HUDEP-2 (cell line): ENCODE measurements at regions not wholly inside any gene's neighbourhood (a gene's known extent, or its start where the extent isn't known, plus 50 kb on each side); places are given as distances from the start of the nearest gene placed in this dataset.

Experiments
- DNase-seq, 76 experiments: peaks; one replicate each; lab custom pipeline; 2025; ENCODE audit not compliant: unreplicated experiment in 76 of 76; lab: John Stamatoyannopoulos, UW

GRCh38 chr22:22742641-22743040 lies 98.2 kb downstream of the GGTLC2 start:
- DNase-seq: no peak

GRCh38 chr22:22743128-22743760 lies 98.8 kb downstream of the GGTLC2 start:
- DNase-seq: no peak

DNA sequence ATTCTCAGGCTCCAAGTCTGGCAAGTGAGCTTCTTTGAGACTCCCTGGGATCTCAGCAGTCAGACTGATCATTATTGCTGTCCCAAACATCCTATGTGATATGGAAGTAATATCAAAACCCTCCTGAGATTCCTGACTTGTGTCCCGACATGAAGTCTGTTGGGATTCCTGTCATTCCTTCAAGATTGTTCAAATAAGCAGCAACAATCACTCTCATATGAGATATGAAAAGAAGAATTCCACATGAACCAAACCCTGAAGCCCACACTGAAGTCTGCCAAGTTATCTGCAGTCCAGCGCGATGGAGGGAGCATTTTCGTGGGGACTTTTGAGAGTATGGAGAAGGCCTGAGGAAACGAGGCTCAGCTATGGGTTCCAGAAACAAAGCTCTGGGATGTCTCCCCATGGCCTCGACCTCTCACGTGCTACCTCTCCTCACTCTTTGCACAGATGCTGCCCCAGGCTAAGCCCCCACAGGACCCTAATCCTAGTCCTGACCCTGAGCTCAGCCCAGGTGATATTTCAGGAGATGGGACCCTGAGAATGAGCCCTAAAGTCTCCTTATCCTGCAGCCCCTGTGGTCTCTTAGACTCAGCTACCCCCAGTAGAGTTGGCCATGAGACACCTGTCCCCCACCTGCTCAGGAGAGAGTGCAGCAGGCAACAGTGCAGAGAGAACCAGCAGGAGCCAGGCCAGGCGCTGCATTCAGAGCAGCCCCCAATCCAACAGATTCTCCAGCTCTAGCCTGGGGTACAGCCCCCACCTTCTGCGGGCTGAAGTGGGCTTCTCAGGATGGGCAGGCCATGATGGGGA lies 100.2 kb downstream of the GGTLC2 start:
- DNase-seq: no peak

DNA sequence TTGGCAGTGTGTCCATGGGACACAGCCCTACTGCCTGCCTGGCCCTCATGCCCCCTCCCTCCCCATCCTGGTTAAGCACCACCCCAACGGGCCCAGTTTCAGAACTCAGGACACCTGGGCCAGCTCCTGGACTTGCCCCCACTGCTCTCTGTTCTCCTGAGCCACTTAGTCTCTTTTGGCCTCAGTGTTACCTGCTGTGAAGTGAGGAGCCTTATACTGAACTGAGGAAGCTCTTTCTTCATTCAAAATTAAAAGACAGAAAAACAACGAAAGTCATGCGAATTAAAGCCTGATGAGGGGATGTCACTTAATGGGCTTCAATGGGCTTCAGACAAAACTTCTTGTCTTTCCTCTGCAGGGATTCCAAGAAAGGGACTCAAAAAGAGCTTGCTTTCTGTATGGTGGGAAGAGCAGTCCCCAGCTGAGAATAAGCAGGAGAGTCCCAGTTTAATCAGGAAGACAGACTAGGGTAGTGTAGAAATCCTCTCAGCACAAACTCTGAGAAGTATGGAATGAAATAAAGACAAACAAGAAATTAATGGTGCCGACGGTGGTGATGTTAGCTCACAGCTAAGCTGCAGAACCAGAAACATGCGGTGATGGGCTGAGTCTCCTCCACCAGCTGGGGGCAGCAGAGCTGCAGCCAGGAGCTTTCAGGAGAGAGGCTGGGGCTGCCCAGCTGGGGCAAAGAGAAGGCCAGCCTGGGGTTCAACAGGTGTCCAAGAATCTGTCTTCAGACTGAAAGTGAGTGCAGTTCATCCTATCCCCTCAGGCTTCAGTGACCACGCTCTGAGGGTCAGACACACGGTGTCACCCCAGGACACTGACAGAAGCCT lies 101.0 kb downstream of the GGTLC2 start:
- DNase-seq: peak in 46 of 76 experiments; percentile 10 to 73 (median 33)

- no peak for DNase-seq
Observed at GRCh38 chr22:22746061-22746962, 101.9 kb downstream of the GGTLC2 start.

GRCh38 chr22:22746963-22747933 lies 102.8 kb downstream of the GGTLC2 start:
- no peak for DNase-seq

DNA sequence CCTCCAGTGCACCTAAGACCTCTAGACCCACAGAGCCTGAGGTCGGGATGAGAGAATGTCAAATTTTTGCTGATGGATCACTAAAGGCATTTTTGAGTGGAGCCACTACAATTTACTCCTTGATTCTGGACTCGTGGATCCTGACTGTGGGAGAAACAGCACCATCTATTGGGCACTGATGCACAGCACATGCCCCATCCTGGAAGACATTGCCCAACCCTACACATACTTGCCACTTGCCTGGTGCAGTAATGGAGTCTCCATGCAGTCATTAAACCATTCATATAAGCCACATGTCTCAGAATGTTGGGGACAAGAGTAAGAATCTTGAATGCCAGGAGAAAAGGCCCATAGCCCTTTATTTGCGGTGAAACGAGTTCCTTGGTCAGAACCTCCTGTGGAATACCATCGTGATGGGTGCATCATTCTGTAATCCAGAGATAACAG lies 103.9 kb downstream of the GGTLC2 start:
- DNase-seq: peak in 47 of 76 experiments; percentile 3 to 66 (median 32)

- DNase-seq: no peak
Observed at GRCh38 chr22:22748756-22749155, 104.3 kb downstream of the GGTLC2 start.

- peak in 1 of 76 experiments; percentile 5 for DNase-seq
Observed at GRCh38 chr22:22749167-22749758, 104.8 kb downstream of the GGTLC2 start.

- DNase-seq: no peak
Observed at GRCh38 chr22:22750335-22751042, 106.1 kb downstream of the GGTLC2 start.

DNA sequence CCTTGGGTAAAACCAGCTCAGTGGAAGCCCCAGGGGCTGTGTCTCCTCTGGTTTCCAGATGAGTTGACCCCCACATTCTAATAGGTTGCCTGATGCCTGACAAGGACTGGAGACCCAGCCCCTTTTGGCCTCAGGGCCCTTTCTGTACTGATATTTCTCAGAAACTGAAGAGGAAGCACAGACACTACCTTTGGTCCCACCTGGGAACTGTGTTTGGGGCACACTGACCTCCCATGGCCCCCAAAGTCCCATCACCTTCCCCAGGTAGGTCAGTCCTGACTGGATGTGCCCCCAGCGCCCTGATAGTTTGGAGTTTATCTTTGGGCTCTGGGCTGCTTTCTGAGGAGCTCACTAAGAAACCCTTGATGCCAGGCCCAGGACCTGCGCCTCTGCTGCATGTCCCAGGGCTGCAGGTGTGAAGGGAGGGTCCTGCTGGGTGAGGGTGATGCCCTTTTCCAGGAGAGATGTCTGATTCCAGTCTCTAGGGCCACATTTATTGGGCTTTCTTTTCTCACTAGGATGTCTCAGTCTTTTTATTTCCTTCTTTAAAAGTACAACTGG lies 106.7 kb downstream of the GGTLC2 start:
- no peak for DNase-seq

GRCh38 chr22:22752199-22752555 lies 107.8 kb downstream of the GGTLC2 start:
- DNase-seq: no peak

DNA sequence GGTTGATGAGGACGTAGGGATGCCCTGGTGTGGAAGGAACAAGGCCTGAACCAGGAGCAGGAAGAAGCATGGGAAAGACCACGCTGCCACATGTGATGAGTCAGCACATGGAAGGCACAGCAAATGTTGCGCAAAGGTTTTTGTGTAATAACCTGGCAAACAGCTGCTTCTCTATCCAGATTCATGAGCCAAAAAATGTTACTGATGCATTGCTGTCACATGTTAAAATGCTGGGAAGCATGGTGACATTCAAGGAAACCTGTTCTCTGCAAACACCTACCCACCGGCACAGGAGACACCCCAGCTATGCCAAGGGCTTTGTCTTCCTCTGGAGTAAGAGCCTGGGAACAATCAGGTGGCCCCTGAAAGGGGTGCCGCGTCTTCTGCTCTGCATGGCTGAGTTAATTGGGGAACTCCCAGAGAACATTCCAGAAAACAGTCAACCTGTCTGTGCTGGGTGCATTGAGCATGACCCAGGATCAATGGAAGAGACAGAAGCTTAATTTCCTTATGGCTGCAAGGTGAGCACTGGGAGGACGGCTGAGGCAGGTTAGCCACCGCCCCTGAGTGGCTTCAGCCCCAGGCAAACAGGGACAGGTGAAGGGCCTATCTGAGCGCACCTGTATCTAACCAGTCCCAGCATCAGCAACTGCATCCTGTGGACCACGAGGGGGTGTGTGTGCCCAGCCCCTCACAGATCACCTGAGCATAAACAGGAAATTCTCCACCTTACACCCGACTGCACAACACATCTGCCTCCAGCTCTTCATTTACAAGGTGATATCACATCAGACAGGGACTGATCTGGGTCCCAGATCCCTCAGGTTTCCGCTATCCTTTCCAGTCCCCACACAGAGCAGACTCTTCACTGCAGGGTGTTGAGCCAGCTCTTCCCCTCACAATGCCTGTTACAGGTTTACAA lies 108.4 kb downstream of the GGTLC2 start:
- no peak for DNase-seq

DNA sequence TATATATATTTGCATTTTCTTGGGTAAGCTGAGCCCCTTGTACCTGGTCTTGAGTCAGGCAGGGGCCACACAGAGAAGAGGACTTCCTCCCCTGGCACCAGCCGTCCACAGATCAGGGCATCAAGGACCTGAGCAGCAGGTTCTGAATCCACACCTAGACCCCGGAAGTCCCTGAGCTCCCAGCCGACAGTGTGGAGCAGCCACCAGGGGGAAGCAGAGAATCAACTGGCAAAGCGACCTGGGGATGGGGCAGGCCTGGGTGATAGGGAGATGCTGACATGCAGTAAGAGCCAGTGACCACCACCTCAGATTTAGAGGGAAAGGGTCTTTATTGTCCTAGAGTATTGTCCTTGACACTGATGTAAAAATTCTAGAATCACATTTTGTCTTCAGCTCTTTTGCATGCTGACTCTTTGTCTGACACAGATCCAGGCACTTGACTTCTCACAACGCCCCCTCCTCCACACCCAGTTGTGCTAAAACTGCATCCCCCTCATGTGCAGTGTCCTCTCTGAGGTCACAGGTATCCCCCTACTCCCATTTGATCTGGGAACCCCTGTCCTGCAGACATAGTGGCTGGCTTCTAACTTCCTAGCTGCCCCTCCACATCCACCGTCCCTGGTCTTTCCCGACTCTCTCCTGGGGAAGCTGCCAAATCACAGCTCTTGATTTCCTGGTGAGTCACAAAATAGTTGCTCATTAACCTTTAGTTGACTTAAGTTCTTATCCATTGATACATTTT lies 109.3 kb downstream of the GGTLC2 start:
- peak in 60 of 76 experiments; percentile 7 to 75 (median 51) for DNase-seq

DNA sequence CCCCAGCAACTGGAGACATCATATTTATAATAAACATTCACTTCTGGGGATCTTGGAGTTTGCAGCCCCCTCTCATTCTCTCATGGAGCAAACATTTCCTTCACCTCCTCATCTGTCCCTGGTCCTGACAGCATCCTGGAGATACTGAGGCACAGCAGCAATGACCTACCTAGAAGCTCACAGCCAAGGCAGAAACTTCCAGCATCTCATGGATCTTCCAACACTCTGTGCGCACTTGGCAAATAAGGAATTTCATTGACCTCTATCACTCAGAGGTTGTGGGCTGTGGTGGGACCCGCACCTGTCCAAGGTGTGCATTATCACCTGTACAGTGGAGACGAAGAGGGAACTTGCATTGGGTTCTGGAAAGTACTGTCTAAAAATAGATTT lies 109.8 kb downstream of the GGTLC2 start:
- no peak for DNase-seq
